Skeletal muscle cell (primary cell): ENCODE measurements at regions not wholly inside any gene's neighbourhood (a gene's known extent, or its start where the extent isn't known, plus 50 kb on each side); places are given as distances from the start of the nearest gene placed in this dataset.
"Not testable (repeated sequence)": the region's sequence is repeated elsewhere in the genome, so short reads cannot be mapped to it uniquely, and the experiment has no call there.

Experiments
- DNase-seq: peaks from one replicate; pipeline ENCODE4 v3.0.0-alpha.2; 2010; ENCODE audit warnings: low read depth
- H3K4me3 ChIP-seq: 2 replicates; pipeline ENCODE4 v1.5.1; 2011; ENCODE audit warnings: low read depth, mild to moderate bottlenecking, control low read depth, low read length, moderate library complexity

GRCh38 chr11:92168936-92169335 lies 55.7 kb upstream of the FAT3 start:
- no peak for DNase-seq
- H3K4me3 ChIP-seq = no peak overlapping the region

GRCh38 chr11:92167571-92167970 lies 57.0 kb upstream of the FAT3 start:
- no peak overlapping the region for H3K4me3 ChIP-seq
- DNase-seq = no peak

- DNase-seq = no peak
- H3K4me3 ChIP-seq = no peak overlapping the region
These were observed 58.3 kb upstream of the FAT3 start for GRCh38 chr11:92166335-92166734.

GRCh38 chr11:92163879-92164278 lies 60.7 kb upstream of the FAT3 start:
- no peak overlapping the region for H3K4me3 ChIP-seq
- DNase-seq = no peak

- DNase-seq = no peak
- H3K4me3 ChIP-seq = no peak overlapping the region
These were observed 61.8 kb upstream of the FAT3 start for GRCh38 chr11:92162776-92163175.

- H3K4me3 ChIP-seq = no peak overlapping the region
- DNase-seq = no peak
These were observed 64.7 kb upstream of the FAT3 start for GRCh38 chr11:92159931-92160330.

GRCh38 chr11:92157390-92157789 lies 67.2 kb upstream of the FAT3 start:
- H3K4me3 ChIP-seq, DNase-seq: not testable (repeated sequence)

- H3K4me3 ChIP-seq = no peak overlapping the region
- DNase-seq = no peak
These were observed 70.0 kb upstream of the FAT3 start for GRCh38 chr11:92154611-92155010.

GRCh38 chr11:92154110-92154509 lies 70.5 kb upstream of the FAT3 start:
- DNase-seq = no peak
- no peak overlapping the region for H3K4me3 ChIP-seq

GRCh38 chr11:92153542-92153941 lies 71.1 kb upstream of the FAT3 start:
- no peak overlapping the region for H3K4me3 ChIP-seq
- no peak for DNase-seq

- no peak for DNase-seq
- no peak overlapping the region for H3K4me3 ChIP-seq
These were observed 72.4 kb upstream of the FAT3 start for GRCh38 chr11:92152245-92152644.

- H3K4me3 ChIP-seq = no peak overlapping the region
- DNase-seq = no peak
These were observed 74.6 kb upstream of the FAT3 start for GRCh38 chr11:92149996-92150395.

- H3K4me3 ChIP-seq = no peak overlapping the region
- no peak for DNase-seq
These were observed 82.9 kb upstream of the FAT3 start for GRCh38 chr11:92141725-92142124.

GRCh38 chr11:92141159-92141558 lies 83.5 kb upstream of the FAT3 start:
- DNase-seq = no peak
- no peak overlapping the region for H3K4me3 ChIP-seq

- DNase-seq = no peak
- H3K4me3 ChIP-seq = no peak overlapping the region
These were observed 84.6 kb upstream of the FAT3 start for GRCh38 chr11:92140021-92140420.

- no peak overlapping the region for H3K4me3 ChIP-seq
- no peak for DNase-seq
These were observed 86.3 kb upstream of the FAT3 start for GRCh38 chr11:92138296-92138695.

GRCh38 chr11:92137747-92138146 lies 86.9 kb upstream of the FAT3 start:
- no peak for DNase-seq
- H3K4me3 ChIP-seq = no peak overlapping the region

- H3K4me3 ChIP-seq = no peak overlapping the region
- DNase-seq = no peak
These were observed 87.8 kb upstream of the FAT3 start for GRCh38 chr11:92136797-92137196.

GRCh38 chr11:92131289-92131865 lies 93.2 kb upstream of the FAT3 start:
- peak; percentile 54 for DNase-seq
- H3K4me3 ChIP-seq = no peak overlapping the region

GRCh38 chr11:92130421-92130831 lies 94.2 kb upstream of the FAT3 start:
- peak; percentile 39 for DNase-seq
- no peak overlapping the region for H3K4me3 ChIP-seq

- peak; percentile 22 for DNase-seq
- no peak overlapping the region for H3K4me3 ChIP-seq
These were observed 94.8 kb upstream of the FAT3 start for GRCh38 chr11:92129811-92130210.

GRCh38 chr11:92128026-92128425 lies 96.6 kb upstream of the FAT3 start:
- DNase-seq = no peak
- no peak overlapping the region for H3K4me3 ChIP-seq
